Breast epithelium (tissue), 4 donors: ENCODE measurements at regions not wholly inside any gene's neighbourhood (a gene's known extent, or its start where the extent isn't known, plus 50 kb on each side); places are given as distances from the start of the nearest gene placed in this dataset.

Experiments used
- DNase-seq, 2 donors: peaks; one replicate each; pipeline ENCODE4 v3.0.0-alpha.2; 2019; ENCODE audit warnings: low spot score in 2 of 2
- H3K27ac ChIP-seq, 2 donors: fragments of 200-600 bp; sonication (generic) in 1 of 2; one replicate each; pipeline ENCODE4 v1.5.1; 2016 to 2019; ENCODE audit warnings: mild to moderate bottlenecking in 1 of 2
- H3K27me3 ChIP-seq, 2 donors: fragments of 200-600 bp; sonication (generic) in 1 of 2; one replicate each; pipeline versions ENCODE4 v1.5.1 to v1.6.0; 2017 to 2019; ENCODE audit warnings: control low read depth in 1 of 2, mild to moderate bottlenecking in 1 of 2
- H3K36me3 ChIP-seq: fragments of 200-600 bp; one replicate; pipeline ENCODE4 v1.5.1; 2019
- H3K4me1 ChIP-seq, 2 donors: fragments of 200-600 bp; sonication (generic); one replicate each; pipeline ENCODE4 v1.5.1; 2016 to 2019; ENCODE audit warnings: control low read depth in 1 of 2
- H3K4me3 ChIP-seq, 3 donors: fragments of 200-600 bp; sonication (generic); 1 replicate in 2 of 3; 2 replicates in 1 of 3; pipeline ENCODE4 v1.5.1; 2016 to 2019; ENCODE audit warnings: mild to moderate bottlenecking in 3 of 3, moderate library complexity in 2 of 3
- H3K9me3 ChIP-seq, 2 donors: fragments of 200-600 bp; sonication (generic) in 1 of 2; one replicate each; pipeline ENCODE4 v1.5.1; 2016 to 2019; ENCODE audit warnings: control low read depth in 1 of 2
- CTCF ChIP-seq, 3 donors: fragments of 450-650 bp; IDR thresholded peaks; one replicate each; pipeline ENCODE4 v1.5.1; 2016 to 2017; ENCODE audit warnings: antibody characterized with exemption in 3 of 3, mild to moderate bottlenecking in 3 of 3, moderate library complexity in 3 of 3
- POLR2A ChIP-seq: fragments of 450-650 bp; IDR thresholded peaks from one replicate; pipeline ENCODE4 v1.6.1; 2016; ENCODE audit warnings: antibody characterized with exemption, mild to moderate bottlenecking, moderate library complexity
- POLR2AphosphoS5 ChIP-seq, 3 donors: sonication (generic); formaldehyde crosslinking; IDR thresholded peaks; one replicate each; pipeline ENCODE4 v1.6.1; 2017; ENCODE audit warnings: antibody characterized with exemption in 3 of 3
- intact Hi-C: fragments of 100-400 bp; cut with DNase I; formaldehyde crosslinking; loops from one replicate; pipeline ENCODE4 v1.15.1; 2023; ENCODE audit warnings: low total_unique reads

- H3K4me1 ChIP-seq: no peaks in the 10 kb centered on the region
- H3K36me3 ChIP-seq: no peaks in the 10 kb centered on the region
- intact Hi-C loops: no loop called here
- DNase-seq: no peak
- H3K27ac ChIP-seq: no peak overlapping the region
- H3K27me3 ChIP-seq: no peaks in the 10 kb centered on the region
- no peaks in the 10 kb centered on the region for H3K9me3 ChIP-seq
- no peak overlapping the region for H3K4me3 ChIP-seq
- TF ChIP-seq CTCF (IDR thresholded peaks at IDR 0.05) (no peak), POLR2A (no peak), POLR2AphosphoS5 (IDR thresholded peaks at IDR 0.05) (no peak)
These were observed 58.4 kb upstream of the GRAMD1B start for GRCh38 chr11:123371506-123372297.

DNA sequence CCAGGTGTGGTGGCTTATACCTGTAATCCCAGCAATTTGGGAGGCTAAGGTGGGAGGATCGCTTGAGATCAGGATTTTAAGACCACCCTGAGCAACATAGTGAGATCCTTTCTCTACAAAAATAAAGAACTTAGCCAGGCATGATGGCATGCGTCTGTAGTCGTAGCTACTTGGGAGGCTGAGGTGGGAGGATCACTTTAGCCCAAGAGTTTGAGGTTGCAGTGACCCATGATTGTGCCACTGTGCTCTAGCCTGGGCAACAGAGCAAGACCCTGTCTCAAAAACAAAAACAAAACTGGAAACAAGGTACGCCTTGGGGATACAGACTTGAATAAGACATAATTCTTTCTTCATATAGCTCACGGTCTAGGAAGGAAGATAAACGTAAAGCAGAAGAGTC is 63.1 kb upstream of the GRAMD1B start:
- Histone ChIP-seq H3K27me3 (peaks cover 0 to 7% of the 10 kb centered on the region in 2 donors), H3K27ac (no peak overlapping the region), H3K4me3 (no peak overlapping the region), H3K36me3 (no peaks in the 10 kb centered on the region), H3K4me1 (no peaks in the 10 kb centered on the region), H3K9me3 (no peaks in the 10 kb centered on the region)
- TF ChIP-seq CTCF (IDR thresholded peaks at IDR 0.05) (no peak), POLR2A (no peak), POLR2AphosphoS5 (IDR thresholded peaks at IDR 0.05) (no peak)
- no peak for DNase-seq
- intact Hi-C loops: no loop called here

DNA sequence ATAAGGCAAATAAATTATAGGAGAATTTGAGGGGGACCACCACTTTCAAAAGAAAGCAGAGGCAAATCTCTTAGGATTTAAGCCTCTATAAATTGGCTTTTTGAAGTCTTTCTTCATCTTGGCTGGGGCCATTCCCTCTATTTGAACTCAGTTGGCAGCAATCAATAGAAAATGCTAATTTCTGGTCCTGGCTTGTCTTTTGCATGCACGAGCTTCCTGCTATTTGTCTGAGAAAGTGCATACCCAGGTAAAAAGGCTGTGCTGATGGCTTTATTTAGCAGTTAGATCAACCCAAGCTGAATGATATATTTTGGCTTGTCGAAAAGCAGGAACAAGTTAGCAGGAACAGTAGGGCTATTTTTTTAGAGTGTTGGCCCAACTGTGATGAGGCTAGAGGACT is 64.1 kb upstream of the GRAMD1B start:
- Histone ChIP-seq H3K27me3 (peaks cover 0 to 7% of the 10 kb centered on the region in 2 donors), H3K27ac (no peak overlapping the region), H3K36me3 (no peaks in the 10 kb centered on the region), H3K4me1 (no peaks in the 10 kb centered on the region), H3K9me3 (no peaks in the 10 kb centered on the region), H3K4me3 (no peak overlapping the region)
- TF ChIP-seq POLR2AphosphoS5 (IDR thresholded peaks at IDR 0.05) (no peak), POLR2A (no peak), CTCF (IDR thresholded peaks at IDR 0.05) (no peak)
- DNase-seq: no peak
- intact Hi-C loops: no loop called here

DNA sequence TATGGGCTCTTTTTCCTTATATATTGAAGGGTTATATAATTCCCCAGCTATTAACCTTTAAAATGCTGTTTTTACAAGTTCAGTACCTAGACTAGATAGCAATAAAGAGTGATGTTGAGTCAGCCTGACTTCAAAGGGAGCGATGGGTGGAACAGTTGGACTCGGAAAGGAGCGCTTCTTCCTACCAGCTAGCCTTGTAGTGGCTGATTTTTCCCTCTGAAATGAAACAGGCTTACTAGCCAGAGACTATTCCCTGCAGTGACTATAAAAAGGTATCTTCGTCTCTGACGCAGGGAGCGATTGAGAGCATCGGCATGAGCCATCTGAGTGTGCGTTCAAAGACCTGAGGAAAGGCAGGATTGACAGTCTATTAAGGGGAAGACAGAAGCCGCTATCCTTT is 66.0 kb upstream of the GRAMD1B start:
- no peaks in the 10 kb centered on the region for H3K36me3 ChIP-seq
- no peak overlapping the region for H3K4me3 ChIP-seq
- intact Hi-C loops: no loop called here
- TF ChIP-seq CTCF (IDR thresholded peaks at IDR 0.05) (no peak), POLR2A (no peak), POLR2AphosphoS5 (IDR thresholded peaks at IDR 0.05) (no peak)
- H3K27ac ChIP-seq: no peak overlapping the region
- H3K27me3 ChIP-seq: peaks cover 0 to 17% of the 10 kb centered on the region in 2 donors
- no peaks in the 10 kb centered on the region for H3K4me1 ChIP-seq
- no peaks in the 10 kb centered on the region for H3K9me3 ChIP-seq
- no peak for DNase-seq

GRCh38 chr11:123363556-123363955 is 66.5 kb upstream of the GRAMD1B start:
- no peaks in the 10 kb centered on the region for H3K4me1 ChIP-seq
- no peak for TF ChIP-seq CTCF (IDR thresholded peaks at IDR 0.05)
- no peak for DNase-seq
- H3K36me3 ChIP-seq: no peaks in the 10 kb centered on the region
- intact Hi-C loops: no loop called here
- H3K9me3 ChIP-seq: no peaks in the 10 kb centered on the region
- H3K27me3 ChIP-seq: peaks cover 0 to 23% of the 10 kb centered on the region in 2 donors
- no peak overlapping the region for H3K4me3 ChIP-seq
- H3K27ac ChIP-seq: no peak overlapping the region
